GM12891 (cell line): ENCODE measurements at regions not wholly inside any gene's neighbourhood (a gene's known extent, or its start where the extent isn't known, plus 50 kb on each side); places are given as distances from the start of the nearest gene placed in this dataset.
"Not testable (repeated sequence)": the region's sequence is repeated elsewhere in the genome, so short reads cannot be mapped to it uniquely, and the experiment has no call there.

Experiments
- DNase-seq: peaks from one replicate; pipeline ENCODE4 v3.0.0; 2011; ENCODE audit warnings: low spot score; ENCODE audit not compliant: insufficient read length
- FAIRE-seq: peaks from 2 replicates; lab custom pipeline; 2011; peaks lifted over from hg19 to GRCh38; lab: Jason Lieb, UNC
- PAX5 ChIP-seq: IDR thresholded peaks from 2 replicates; pipeline ENCODE4 v1.6.1; 2011; ENCODE audit warnings: low read length, moderate library complexity, mild to moderate bottlenecking; ENCODE audit not compliant: insufficient read depth, severe bottlenecking
- POLR2A ChIP-seq: IDR thresholded peaks from 2 replicates; pipeline ENCODE4 v1.6.1; 2011; ENCODE audit warnings: low read depth, low read length, control low read depth
- POLR2AphosphoS5 ChIP-seq: IDR thresholded peaks from 2 replicates; pipeline ENCODE4 v1.6.1; 2011; ENCODE audit warnings: low read depth, low read length, control low read depth
- POU2F2 ChIP-seq: IDR thresholded peaks from 2 replicates; pipeline ENCODE4 v1.6.1; 2011; ENCODE audit warnings: low read depth, mild to moderate bottlenecking, control low read depth, low read length, moderate library complexity
- SPI1 ChIP-seq: IDR thresholded peaks from 2 replicates; pipeline ENCODE4 v1.6.1; 2011; ENCODE audit warnings: low read depth, low read length, control low read depth
- TAF1 ChIP-seq: IDR thresholded peaks from 2 replicates; pipeline ENCODE4 v1.6.1; 2011; ENCODE audit warnings: low read depth, low read length, control low read depth

DNA sequence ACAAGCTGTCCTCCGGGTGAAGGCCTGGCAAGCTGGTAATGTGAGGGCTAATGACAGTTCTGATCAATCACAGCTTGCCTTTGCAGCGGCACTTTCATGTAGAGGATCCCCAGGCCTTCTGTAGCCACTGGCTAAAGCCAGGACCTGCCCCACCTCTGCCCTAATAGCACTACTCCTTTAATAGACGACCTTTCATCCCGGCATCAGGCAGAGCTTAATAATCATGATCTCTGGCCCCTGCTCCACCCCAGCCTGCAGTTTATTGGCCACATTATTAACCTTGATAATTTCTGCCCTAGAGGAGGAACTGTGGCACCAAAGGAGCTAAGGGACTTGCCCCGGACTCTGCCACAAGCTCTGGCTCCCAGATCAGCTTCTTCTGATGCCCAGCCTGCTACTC is 142.3 kb upstream of the TBX3 start:
- TF ChIP-seq TAF1 (no peak), POLR2AphosphoS5 (no peak), POU2F2 (no peak), PAX5 (no peak), POLR2A (no peak), SPI1 (no peak)

DNA sequence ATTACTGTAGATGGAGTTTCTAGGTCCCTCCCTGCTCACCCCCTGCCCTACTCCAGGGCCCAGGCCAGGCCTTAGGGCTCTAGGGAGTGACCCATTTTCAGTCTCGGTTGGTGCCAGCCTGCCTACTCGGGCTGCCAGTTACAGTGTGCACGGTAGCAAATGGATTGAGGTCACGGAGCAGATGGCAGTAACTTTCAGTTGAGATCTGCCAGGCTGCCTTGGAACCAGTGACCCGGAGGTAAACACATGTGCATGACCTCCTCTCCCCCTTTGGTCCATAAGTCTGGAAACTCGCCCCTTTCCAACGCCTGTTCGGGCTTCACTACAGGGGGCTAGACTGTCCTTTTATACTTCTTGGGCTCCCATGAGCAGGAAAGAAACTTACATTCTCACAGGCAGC is 139.7 kb upstream of the TBX3 start:
- no peak for FAIRE-seq
- TF ChIP-seq POU2F2 (no peak), SPI1 (no peak), POLR2A (no peak), TAF1 (no peak), POLR2AphosphoS5 (no peak), PAX5 (no peak)
- no peak for DNase-seq

More for the DNA sequence above, 142.3 kb upstream of the TBX3 start:
- no peak for DNase-seq
- no peak for FAIRE-seq

DNA sequence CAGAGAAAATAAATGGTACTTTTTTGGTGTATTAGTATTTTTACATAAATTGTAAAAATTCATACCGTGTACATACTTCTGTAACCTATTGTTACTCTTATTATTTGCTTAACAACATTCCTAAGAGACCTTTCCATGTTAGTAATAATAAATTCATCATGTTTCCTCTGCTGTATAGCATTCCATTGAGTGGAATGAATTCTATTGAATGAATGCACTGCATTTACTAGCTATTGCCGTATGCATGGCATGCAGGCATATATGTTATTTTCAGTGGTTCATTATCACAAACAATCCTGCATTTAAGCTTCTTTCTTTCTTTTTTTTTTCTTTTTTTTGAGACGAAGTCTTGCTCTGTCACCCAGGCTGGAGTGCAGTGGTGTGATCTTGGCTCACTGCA is 137.6 kb upstream of the TBX3 start:
- no peak for FAIRE-seq
- TF ChIP-seq SPI1 (no peak), POLR2AphosphoS5 (no peak), POLR2A (no peak), PAX5 (no peak), TAF1 (no peak), POU2F2 (no peak)
- no peak for DNase-seq

GRCh38 chr12:114820796-114821195 is 136.8 kb upstream of the TBX3 start:
- no peak for FAIRE-seq

DNA sequence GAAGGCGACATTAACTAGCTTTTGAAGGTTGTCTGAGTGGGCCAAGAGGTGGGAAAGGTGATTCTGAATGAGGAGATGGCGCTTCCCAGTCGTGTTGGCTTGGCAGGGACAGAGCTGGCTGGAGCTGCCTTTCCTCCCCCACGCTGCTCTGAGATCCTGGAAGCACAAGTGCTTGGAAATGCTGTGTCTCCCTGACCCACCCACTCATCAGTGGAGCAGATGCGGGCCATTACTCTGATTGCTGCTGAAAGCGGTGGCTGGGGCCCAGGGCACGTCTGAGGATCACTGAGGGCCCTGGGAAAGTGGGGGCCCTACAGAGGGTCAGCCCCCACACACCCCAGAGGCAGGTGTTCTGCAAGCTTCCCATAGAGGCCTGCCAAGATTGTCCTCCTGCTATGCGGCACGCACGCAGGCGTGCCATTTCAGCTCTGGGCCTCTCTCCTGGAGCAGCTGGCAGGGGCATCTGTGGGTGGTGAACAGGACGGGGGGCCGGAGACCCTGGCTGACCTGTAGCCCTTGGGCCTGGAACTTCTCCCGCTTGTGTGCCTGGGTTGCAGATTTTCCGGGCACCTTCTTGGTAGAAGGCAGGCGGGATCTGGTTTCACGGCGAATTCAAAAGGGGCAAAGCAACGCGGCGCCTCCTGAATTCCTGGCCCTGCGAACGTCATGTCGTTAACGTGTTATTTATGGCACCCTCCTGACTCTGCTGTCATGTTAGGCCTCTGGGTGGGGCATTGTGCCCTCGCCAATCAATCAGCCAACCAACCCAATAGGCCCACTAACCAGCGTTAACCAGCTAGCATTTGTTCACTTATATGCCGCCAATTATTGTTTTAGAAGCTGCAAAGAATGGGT is 133.8 kb upstream of the TBX3 start:
- FAIRE-seq (no peak), DNase-seq (no peak)
- TF ChIP-seq POLR2A (no peak), POU2F2 (no peak), PAX5 (no peak), POLR2AphosphoS5 (no peak), SPI1 (no peak), TAF1 (no peak)

More at GRCh38 chr12:114820796-114821195, 136.8 kb upstream of the TBX3 start:
- TF ChIP-seq SPI1 (no peak), PAX5 (no peak), POU2F2 (no peak), POLR2A (no peak), POLR2AphosphoS5 (no peak), TAF1 (no peak)
- DNase-seq: no peak

GRCh38 chr12:114815026-114815795 is 131.2 kb upstream of the TBX3 start:
- TF ChIP-seq SPI1: no peak
- FAIRE-seq (no peak), DNase-seq (no peak)

GRCh38 chr12:114812858-114813761 is 129.1 kb upstream of the TBX3 start:
- DNase-seq: no peak

GRCh38 chr12:114812384-114812783 is 128.4 kb upstream of the TBX3 start:
- FAIRE-seq: no peak
- no peak for TF ChIP-seq POLR2AphosphoS5
- no peak for TF ChIP-seq POU2F2
- TF ChIP-seq SPI1: no peak
- no peak for TF ChIP-seq TAF1
- TF ChIP-seq PAX5: no peak
- TF ChIP-seq POLR2A: no peak
- no peak for DNase-seq

More at GRCh38 chr12:114812858-114813761, 129.1 kb upstream of the TBX3 start:
- no peak for FAIRE-seq
- TF ChIP-seq POU2F2: no peak
- TF ChIP-seq TAF1: no peak
- TF ChIP-seq POLR2A: no peak
- no peak for TF ChIP-seq SPI1
- no peak for TF ChIP-seq PAX5
- no peak for TF ChIP-seq POLR2AphosphoS5

GRCh38 chr12:114809097-114809496 is 125.1 kb upstream of the TBX3 start:
- DNase-seq (no peak), FAIRE-seq (no peak)
- TF ChIP-seq PAX5 (no peak), POLR2A (no peak), POLR2AphosphoS5 (no peak), POU2F2 (no peak), TAF1 (no peak)

- not testable (repeated sequence) for FAIRE-seq, DNase-seq
Measured at GRCh38 chr12:114801381-114801780, 117.4 kb upstream of the TBX3 start.

DNA sequence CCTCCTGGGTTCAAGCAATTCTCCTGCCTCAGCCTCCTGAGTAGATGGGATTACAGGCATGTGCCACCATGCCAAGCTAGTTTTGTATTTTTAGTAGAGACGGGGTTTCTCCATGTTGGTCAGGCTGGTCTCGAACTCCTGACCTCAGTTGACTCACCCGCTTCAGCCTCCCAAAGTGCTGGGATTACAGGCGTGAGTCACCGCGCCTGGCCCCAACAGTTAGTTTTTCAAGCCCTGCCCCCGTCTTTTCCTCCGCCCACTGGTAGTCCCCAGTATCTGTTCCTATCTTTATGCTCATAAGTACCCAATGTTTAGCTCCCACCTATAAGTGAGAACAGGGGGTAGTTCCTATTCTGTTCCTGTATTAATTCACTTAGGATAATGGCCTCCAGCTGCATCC is 116.6 kb upstream of the TBX3 start:
- FAIRE-seq, DNase-seq: not testable (repeated sequence)
